Omental fat pad (tissue), 3 donors: ENCODE measurements at regions not wholly inside any gene's neighbourhood (a gene's known extent, or its start where the extent isn't known, plus 50 kb on each side); places are given as distances from the start of the nearest gene placed in this dataset.

Experiments used
- ATAC-seq: fragments of 150-250 bp; one replicate; pipeline ENCODE4 v1.9.1; 2016; ENCODE audit warnings: mild to moderate bottlenecking, moderate library complexity; ENCODE audit not compliant: low FRiP score
- DNase-seq: peaks from one replicate; pipeline ENCODE4 v3.0.0-alpha.2; 2019; ENCODE audit warnings: low spot score
- TF ChIP-seq, protein P1 (sequence below), 3 donors: fragments of 450-650 bp; IDR thresholded peaks; one replicate each; pipeline ENCODE4 v1.5.1; 2016 to 2017; ENCODE audit warnings: antibody characterized with exemption in 3 of 3, mild to moderate bottlenecking in 3 of 3, moderate library complexity in 2 of 3

DNA sequence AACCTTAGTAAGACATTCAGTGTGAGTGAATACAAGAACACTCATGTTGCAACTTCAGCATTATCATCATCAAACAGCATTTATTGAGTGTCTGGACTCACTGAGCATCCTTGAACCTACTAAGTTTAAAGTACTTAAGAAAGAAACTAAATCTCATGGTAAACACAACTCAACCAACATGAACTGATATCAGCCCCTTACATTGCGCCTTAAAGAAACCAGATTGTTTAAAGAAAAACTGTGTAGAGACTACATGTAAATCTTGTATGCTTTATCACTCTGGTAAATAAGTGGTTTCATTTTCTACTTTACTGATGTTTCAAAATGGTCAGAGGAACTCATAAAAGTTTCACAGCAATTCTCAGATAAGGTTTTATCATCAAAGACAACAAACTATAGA is 157.5 kb upstream of the FERD3L start:
- no peak for DNase-seq
- ATAC-seq: no peak
- TF ChIP-seq, protein P1, sequence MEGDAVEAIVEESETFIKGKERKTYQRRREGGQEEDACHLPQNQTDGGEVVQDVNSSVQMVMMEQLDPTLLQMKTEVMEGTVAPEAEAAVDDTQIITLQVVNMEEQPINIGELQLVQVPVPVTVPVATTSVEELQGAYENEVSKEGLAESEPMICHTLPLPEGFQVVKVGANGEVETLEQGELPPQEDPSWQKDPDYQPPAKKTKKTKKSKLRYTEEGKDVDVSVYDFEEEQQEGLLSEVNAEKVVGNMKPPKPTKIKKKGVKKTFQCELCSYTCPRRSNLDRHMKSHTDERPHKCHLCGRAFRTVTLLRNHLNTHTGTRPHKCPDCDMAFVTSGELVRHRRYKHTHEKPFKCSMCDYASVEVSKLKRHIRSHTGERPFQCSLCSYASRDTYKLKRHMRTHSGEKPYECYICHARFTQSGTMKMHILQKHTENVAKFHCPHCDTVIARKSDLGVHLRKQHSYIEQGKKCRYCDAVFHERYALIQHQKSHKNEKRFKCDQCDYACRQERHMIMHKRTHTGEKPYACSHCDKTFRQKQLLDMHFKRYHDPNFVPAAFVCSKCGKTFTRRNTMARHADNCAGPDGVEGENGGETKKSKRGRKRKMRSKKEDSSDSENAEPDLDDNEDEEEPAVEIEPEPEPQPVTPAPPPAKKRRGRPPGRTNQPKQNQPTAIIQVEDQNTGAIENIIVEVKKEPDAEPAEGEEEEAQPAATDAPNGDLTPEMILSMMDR (IDR thresholded peaks at IDR 0.05): no peak

DNA sequence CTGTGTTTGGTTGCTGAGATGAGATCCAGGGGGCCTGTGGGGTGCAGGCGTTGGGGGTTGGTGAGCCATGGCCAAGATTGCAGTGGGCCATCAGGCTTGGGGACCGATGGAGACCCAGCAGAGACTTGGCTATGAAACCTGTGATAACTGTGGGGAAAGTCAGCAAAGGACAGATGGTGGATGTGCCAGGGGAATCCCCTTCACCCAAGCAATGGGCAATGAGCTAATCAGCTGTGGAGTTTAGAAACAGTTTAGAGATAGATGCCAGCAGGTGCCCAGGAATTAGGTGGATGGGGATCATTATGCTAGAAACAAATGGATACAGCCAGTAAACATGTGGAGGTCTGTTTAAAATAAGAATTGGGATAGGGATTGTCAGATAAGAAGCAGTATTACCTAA is 151.4 kb upstream of the FERD3L start:
- no peak for DNase-seq
- TF ChIP-seq, protein P1 (IDR thresholded peaks at IDR 0.05): no peak
- no peak for ATAC-seq

DNA sequence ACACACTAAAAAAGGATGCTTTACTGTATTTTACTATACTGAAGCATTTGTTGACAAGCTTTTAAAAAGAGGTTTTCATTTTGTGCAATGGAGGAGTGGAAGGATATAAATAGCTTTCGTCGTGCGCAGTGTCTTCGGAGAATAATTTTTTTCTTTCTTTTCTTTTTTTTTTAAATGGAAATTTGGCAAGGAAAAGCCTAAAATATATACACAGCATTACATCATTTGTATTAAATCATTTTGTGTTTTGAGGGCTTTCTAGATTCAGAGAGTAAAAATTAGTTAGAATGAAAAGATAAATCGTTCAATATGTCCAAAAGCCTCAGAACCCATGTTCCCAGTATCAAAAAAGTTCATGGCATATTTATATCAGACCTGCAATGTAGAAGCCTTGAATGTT is 150.2 kb upstream of the FERD3L start:
- DNase-seq (no peak), ATAC-seq (no peak)
- TF ChIP-seq, protein P1 (IDR thresholded peaks at IDR 0.05): no peak

DNA sequence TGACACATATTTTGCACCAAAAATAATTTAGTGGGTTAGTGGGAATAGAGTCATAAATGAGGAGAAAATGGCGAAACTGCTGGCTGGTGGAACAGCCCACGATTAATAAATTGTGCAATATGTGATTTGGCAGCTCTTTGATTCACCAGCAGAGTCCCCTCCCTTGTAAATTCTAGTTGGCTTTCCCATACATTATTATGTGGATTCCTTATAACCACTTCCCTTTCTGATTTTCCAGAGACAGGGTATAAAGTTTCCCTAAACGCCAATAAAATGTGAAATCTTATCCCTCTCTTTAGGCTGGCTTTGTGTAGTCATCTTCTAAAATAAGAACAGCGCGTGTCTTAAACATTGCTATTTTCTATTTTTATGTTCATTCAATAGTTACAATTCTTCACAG is 149.4 kb upstream of the FERD3L start:
- ATAC-seq (no peak), DNase-seq (no peak)
- TF ChIP-seq, protein P1 (IDR thresholded peaks at IDR 0.05): no peak

DNA sequence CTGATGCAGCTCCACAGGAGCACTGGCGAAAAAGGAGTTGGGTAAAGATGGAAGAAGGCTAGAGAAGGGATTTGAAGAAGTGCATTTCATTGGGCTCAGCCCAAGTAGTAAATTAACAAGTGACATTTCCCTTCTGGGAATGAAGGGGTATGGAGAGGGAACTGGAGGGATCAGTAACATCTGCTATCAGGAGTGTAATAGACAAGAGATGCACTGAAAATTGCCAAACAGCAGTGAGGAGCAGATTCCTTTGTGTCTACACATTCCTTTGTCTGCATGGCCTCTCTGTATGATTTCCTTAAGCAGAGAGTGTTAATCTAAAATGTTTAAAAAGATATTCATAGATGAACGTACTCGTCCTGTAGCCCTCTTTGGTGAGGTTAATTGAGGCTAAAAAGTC is 148.2 kb upstream of the FERD3L start:
- DNase-seq (no peak), ATAC-seq (no peak)
- TF ChIP-seq, protein P1 (IDR thresholded peaks at IDR 0.05): no peak

DNA sequence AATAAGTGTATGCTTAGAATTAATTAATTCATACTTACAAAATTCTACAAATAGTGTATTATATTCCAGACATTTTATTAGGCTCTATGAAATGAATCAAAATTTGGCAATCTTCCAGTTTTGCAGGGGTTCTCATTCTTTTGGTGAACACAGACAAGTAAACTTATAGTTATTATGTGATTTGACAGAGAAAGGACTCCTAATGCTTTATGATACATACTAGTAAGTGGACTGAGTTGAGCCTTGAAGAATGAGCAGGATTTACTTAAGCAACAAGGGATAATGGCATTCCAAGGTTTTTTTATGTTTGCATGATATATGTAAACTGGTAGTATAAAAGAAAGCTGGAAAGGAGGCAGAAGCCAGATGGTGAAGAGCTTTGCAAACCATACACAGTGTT is 145.7 kb upstream of the FERD3L start:
- TF ChIP-seq, protein P1 (IDR thresholded peaks at IDR 0.05): no peak
- ATAC-seq (no peak), DNase-seq (no peak)

DNA sequence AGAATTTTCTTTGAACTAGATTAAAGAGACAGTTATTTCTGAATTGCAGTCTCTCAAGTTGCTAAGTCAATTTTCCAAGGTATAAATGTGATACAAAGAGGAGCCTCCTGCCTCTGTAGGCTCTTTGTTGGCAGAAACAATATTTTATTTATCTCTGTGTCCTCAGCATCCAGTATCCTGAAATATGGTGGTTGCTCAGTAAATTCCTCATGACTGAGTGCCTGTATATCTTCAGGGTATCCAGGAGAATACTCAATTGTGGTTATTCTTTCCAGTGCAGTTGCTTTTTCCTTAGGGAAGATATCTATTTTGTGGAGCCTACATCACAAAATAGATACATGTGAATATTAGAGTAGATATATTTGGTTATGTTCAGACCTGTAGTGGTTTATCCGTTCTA is 144.8 kb upstream of the FERD3L start:
- TF ChIP-seq, protein P1 (IDR thresholded peaks at IDR 0.05): no peak
- DNase-seq: no peak
- ATAC-seq: no peak
